ENCODE measurements at regions not wholly inside any gene's neighbourhood (a gene's known extent, or its start where the extent isn't known, plus 50 kb on each side); places are given as distances from the start of the nearest gene placed in this dataset.

DNA sequence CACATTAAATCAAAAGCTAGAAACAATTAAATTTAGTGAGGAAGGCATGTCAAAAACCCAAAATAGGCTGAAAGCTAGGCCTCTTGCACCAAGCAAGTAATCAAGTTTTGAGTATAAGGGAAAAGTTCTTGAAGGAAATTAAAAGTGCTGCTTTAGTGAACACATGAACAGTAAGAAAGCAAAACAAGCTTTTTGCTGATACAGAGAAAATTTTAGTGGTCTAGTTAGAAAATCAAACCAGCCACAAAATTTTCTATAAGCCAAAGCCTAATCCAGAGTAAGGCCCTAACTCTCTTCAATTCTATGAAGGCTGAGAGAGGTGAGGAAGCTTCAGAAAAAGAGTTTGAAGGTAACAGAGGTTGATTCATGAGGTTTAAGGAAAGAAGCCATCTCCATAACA is 116.2 kb downstream of the CYB561 start:
- Histone ChIP-seq H3K4me1 (no peaks in the 10 kb centered on the region), H3K27ac (no peak overlapping the region), H3K4me3 (replicated peaks in 1 of 3) (no peak overlapping the region), H3K27me3 (no peaks in the 10 kb centered on the region), H3K36me3 (no peaks in the 10 kb centered on the region), H3K9me3 (no peaks in the 10 kb centered on the region)
- intact Hi-C loops (cut with DNase I) = no loop called here
- no peak for TF ChIP-seq POLR2A (IDR thresholded peaks at IDR 0.05)
- TF ChIP-seq, protein P1, sequence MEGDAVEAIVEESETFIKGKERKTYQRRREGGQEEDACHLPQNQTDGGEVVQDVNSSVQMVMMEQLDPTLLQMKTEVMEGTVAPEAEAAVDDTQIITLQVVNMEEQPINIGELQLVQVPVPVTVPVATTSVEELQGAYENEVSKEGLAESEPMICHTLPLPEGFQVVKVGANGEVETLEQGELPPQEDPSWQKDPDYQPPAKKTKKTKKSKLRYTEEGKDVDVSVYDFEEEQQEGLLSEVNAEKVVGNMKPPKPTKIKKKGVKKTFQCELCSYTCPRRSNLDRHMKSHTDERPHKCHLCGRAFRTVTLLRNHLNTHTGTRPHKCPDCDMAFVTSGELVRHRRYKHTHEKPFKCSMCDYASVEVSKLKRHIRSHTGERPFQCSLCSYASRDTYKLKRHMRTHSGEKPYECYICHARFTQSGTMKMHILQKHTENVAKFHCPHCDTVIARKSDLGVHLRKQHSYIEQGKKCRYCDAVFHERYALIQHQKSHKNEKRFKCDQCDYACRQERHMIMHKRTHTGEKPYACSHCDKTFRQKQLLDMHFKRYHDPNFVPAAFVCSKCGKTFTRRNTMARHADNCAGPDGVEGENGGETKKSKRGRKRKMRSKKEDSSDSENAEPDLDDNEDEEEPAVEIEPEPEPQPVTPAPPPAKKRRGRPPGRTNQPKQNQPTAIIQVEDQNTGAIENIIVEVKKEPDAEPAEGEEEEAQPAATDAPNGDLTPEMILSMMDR (IDR thresholded peaks at IDR 0.05) = no peak
- DNase-seq = no peak

DNA sequence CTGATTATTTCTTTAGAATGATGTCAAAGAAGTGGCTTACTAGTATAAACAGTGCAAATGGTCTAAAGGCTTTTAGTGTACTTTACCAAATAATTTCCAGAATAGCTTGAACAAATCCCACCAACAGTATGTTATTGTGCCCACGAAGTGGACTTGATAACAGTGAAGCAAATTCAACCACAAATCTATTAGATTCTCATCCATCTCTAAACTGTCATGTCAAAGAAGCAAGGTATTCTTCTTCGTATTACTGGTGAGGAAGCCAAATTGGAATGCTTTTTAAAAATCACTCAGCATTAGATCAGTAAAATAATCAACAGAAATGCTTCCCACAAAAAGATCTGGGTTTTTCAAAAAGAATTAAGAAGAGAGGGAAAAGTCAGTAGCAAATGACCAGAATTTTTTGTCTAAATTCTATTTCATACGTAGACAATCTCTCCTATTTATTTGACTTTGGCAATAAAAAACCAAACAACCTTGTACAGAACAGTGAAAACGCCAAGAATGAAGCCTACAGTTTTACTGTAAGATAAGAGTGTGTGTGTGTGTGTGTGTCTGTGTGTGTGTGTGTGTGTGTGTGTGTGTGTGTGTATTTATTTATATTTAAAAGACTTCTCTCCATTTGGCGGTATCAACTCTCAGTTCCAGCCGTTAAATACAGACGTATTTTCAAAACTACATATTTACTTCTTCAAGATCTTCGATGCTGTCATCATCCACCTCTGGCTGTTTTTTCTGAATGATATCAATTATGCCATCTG is 114.6 kb downstream of the CYB561 start:
- no peak overlapping the region for H3K27ac ChIP-seq

DNA sequence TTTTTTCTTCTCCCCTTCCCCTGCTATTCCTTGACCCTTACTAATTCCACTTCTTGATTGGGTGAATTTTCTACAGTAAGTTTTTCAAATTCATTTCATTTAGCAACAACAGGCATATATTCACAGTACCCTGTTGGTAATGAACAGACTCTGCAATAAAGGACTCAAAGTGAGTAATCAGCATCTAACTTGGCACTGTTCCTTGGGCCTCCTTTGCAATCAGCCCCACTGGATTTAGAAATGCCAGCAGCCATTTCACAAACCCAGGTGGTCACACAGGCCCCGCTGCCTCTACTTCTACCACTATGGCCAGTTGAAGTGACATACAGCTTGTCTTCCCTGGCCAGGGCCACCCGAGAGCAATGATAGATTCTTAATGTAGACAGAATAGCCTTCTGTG is 113.8 kb downstream of the CYB561 start:
- no peaks in the 10 kb centered on the region for H3K4me1 ChIP-seq
- no peak overlapping the region for H3K27ac ChIP-seq
- H3K27me3 ChIP-seq = no peaks in the 10 kb centered on the region
- no peak for DNase-seq
- H3K9me3 ChIP-seq = no peaks in the 10 kb centered on the region
- WGBS, 2 donors = 96 to 100% methylated on average over 1 to 2 of the region's 2 CpGs
- no peaks in the 10 kb centered on the region for H3K36me3 ChIP-seq
- intact Hi-C loops (cut with DNase I) = no loop called here
- no peak overlapping the region for H3K4me3 ChIP-seq (replicated peaks in 1 of 3)
- TF ChIP-seq, protein P1 (IDR thresholded peaks at IDR 0.05) = no peak
- TF ChIP-seq POLR2A (IDR thresholded peaks at IDR 0.05) = no peak

More for the DNA sequence above, 114.6 kb downstream of the CYB561 start:
- H3K27me3 ChIP-seq = no peaks in the 10 kb centered on the region
- no peak overlapping the region for H3K4me3 ChIP-seq (replicated peaks in 1 of 3)
- no peaks in the 10 kb centered on the region for H3K36me3 ChIP-seq
- 88 to 92% methylated on average over 8 of the region's 8 CpGs for WGBS, 2 donors
- H3K9me3 ChIP-seq = no peaks in the 10 kb centered on the region
- TF ChIP-seq, protein P1 (IDR thresholded peaks at IDR 0.05) = no peak
- no peak for TF ChIP-seq POLR2A (IDR thresholded peaks at IDR 0.05)
- H3K4me1 ChIP-seq = no peaks in the 10 kb centered on the region
- intact Hi-C loops (cut with DNase I) = no loop called here
- no peak for DNase-seq

DNA sequence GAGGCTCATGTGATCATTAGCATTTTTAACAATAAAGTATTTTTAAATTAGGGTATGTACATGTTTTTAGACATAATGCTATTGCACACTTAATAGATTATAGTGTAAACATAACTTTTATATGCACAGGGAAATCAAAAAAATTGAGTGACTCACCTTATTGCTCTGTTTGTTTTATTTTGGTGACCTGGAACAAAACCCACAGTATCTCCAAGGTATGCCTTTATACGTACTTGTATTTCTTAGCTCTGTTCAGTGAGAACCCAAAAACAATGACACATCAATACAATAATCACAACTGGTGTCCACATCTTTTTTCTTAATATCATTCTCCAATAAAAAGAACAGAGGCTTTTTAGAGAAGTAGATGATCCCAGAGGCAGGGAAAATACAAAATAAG is 112.2 kb downstream of the CYB561 start:
- Histone ChIP-seq H3K27me3 (no peaks in the 10 kb centered on the region), H3K4me1 (no peaks in the 10 kb centered on the region), H3K4me3 (replicated peaks in 1 of 3) (no peak overlapping the region), H3K27ac (no peak overlapping the region), H3K36me3 (no peaks in the 10 kb centered on the region), H3K9me3 (no peaks in the 10 kb centered on the region)
- DNase-seq = no peak
- TF ChIP-seq, protein P1 (IDR thresholded peaks at IDR 0.05) = no peak
- TF ChIP-seq POLR2A (IDR thresholded peaks at IDR 0.05) = no peak
- 89 to 99% methylated on average over 1 of the region's 1 CpG for WGBS, 2 donors
- intact Hi-C loops (cut with DNase I) = no loop called here

DNA sequence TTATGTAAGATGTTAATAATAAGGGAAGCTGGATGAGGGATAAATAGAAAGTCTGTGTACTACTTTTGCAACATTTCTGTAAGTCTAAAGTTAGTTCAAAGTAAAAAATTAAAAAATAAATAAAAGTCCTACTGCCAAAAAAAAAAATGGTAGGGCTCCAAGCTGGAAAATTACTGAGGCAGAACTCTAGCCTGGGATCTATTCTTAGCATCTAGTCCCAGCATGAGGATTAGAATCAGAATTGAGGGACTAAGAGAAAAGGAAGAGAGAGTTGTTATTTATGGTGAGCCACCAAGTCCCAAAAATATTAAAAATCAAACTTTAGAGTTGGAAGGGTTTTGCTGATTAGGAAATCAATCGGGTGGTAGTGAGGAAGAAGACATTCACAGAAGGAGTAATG is 110.3 kb downstream of the CYB561 start:
- H3K27ac ChIP-seq = no peak overlapping the region
- H3K27me3 ChIP-seq = no peaks in the 10 kb centered on the region
- no peak overlapping the region for H3K4me3 ChIP-seq (replicated peaks in 1 of 3)
- no peak for TF ChIP-seq POLR2A (IDR thresholded peaks at IDR 0.05)
- TF ChIP-seq, protein P1 (IDR thresholded peaks at IDR 0.05) = no peak
- 67 to 75% methylated on average over 1 of the region's 1 CpG for WGBS, 2 donors
- H3K9me3 ChIP-seq = no peaks in the 10 kb centered on the region
- H3K4me1 ChIP-seq = no peaks in the 10 kb centered on the region
- H3K36me3 ChIP-seq = no peaks in the 10 kb centered on the region
- intact Hi-C loops (cut with DNase I) = no loop called here
- no peak for DNase-seq

Measured in thyroid gland (tissue), 4 donors.